Gastrocnemius medialis (tissue), 4 donors: ENCODE measurements at regions not wholly inside any gene's neighbourhood (a gene's known extent, or its start where the extent isn't known, plus 50 kb on each side); places are given as distances from the start of the nearest gene placed in this dataset.
"Not testable (repeated sequence)": the region's sequence is repeated elsewhere in the genome, so short reads cannot be mapped to it uniquely, and the experiment has no call there.

Experiments
- ATAC-seq, 2 donors: fragments of 150-250 bp; one replicate each; pipeline ENCODE4 v1.9.1; 2016
- DNase-seq, 2 donors: peaks; one replicate each; pipeline ENCODE4 v3.0.0-alpha.2; 2019
- H3K27ac ChIP-seq, 4 donors: fragments of 200-600 bp; sonication (generic); 1 replicate in 1 of 4; 2 replicates in 3 of 4; pipeline ENCODE4 v1.5.1; 2016 to 2018; ENCODE audit warnings: mild to moderate bottlenecking in 2 of 4, moderate library complexity in 1 of 4
- H3K27me3 ChIP-seq, 3 donors: fragments of 200-600 bp; sonication (generic) in 2 of 3; 1 replicate in 1 of 3; 2 replicates in 2 of 3; pipeline versions ENCODE4 v1.5.1 to v1.6.0; 2016 to 2019; ENCODE audit warnings: mild to moderate bottlenecking in 1 of 3, moderate library complexity in 1 of 3
- H3K36me3 ChIP-seq, 2 donors: fragments of 200-600 bp; sonication (generic) in 1 of 2; one replicate each; pipeline ENCODE4 v1.5.1; 2017 to 2018
- H3K4me1 ChIP-seq, 2 donors: fragments of 200-600 bp; sonication (generic) in 1 of 2; one replicate each; pipeline ENCODE4 v1.5.1; 2016 to 2017; ENCODE audit warnings: mild to moderate bottlenecking in 2 of 2
- H3K4me3 ChIP-seq, 4 donors: fragments of 200-600 bp; sonication (generic) in 3 of 4; 1 replicate in 1 of 4; 2 replicates in 3 of 4; pipeline ENCODE4 v1.5.1; 2016 to 2019; ENCODE audit warnings: mild to moderate bottlenecking in 2 of 4
- H3K9me3 ChIP-seq, 3 donors: fragments of 200-600 bp; sonication (generic) in 2 of 3; 1 replicate in 1 of 3; 2 replicates in 2 of 3; pipeline ENCODE4 v1.5.1; 2016 to 2019
- POLR2A ChIP-seq, 2 donors: fragments of 450-650 bp; IDR thresholded peaks; one replicate each; pipeline ENCODE4 v1.6.1; 2017; ENCODE audit warnings: antibody characterized with exemption in 2 of 2, mild to moderate bottlenecking in 2 of 2, moderate library complexity in 2 of 2
- in situ Hi-C, 4 donors: fragments of 200-750 bp; cut with MboI; loops; one replicate each; pipeline versions ENCODE4 v1.15.0 to v1.8.0; 2017; ENCODE audit warnings: low sequenced_read_pairs in 4 of 4
- intact Hi-C: fragments of 100-400 bp; cut with DNase I; formaldehyde crosslinking; loops from one replicate; pipeline ENCODE4 v1.15.1; 2023; ENCODE audit warnings: low total_unique reads
- TF ChIP-seq, protein P1 (sequence below), 5 experiments: fragments of 450-650 bp in 3 of 5; fragments of 200-600 bp in 2 of 5; sonication (generic) in 2 of 5; IDR thresholded peaks in 4 of 5; conservative IDR thresholded peaks in 1 of 5; 1 replicate in 4 of 5; 2 replicates in 1 of 5; pipeline ENCODE4 v1.5.1; 2016 to 2019; ENCODE audit warnings: antibody characterized with exemption in 5 of 5, mild to moderate bottlenecking in 3 of 5, moderate library complexity in 3 of 5

DNA sequence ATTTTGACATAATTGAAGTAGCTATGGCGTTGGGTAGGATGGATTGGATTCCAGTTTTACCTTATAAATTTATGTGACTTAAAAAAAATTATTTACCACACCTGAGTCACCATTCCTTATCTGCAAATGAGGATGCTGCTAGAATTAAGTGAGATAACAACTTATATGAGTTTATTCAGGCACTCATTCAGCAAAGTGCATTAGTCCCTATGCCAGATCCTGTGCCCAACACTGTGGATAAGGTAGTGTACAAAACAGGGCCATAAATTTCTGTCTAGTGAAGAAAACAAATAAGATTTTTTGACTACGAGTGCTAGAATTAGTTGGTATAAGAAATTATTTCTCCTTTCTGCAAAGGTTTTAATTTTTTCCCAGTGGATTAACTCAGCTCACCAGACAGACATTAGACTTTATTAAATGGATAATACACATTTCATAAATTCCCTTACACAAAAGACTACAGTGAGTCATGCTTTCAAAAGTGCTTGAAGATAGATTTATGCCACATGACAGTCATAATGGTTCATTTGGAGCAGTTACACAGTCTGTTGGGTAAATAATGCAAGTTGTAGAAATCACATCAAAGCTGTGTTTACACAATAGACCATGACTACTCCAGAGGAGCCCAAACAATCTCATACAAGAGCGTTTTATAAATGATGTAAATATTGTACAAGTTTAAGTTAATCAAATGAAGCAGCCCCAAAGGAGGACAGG is 129.9 kb upstream of the TGFBR2 start:
- Histone ChIP-seq H3K36me3 (no peaks in the 10 kb centered on the region), H3K9me3 (no peaks in the 10 kb centered on the region), H3K27ac (no peak overlapping the region), H3K4me1 (peaks cover 0 to 8% of the 10 kb centered on the region in 2 donors), H3K4me3 (no peak overlapping the region), H3K27me3 (no peaks in the 10 kb centered on the region)
- in situ Hi-C loops (no loop called here), intact Hi-C loops (loop anchor here (10.0 kb wide), 1 partner anchor 172 kb away; no protein-coding TSS in a partner anchor)
- DNase-seq (no peak), ATAC-seq (no peak)
- no peak for TF ChIP-seq POLR2A (IDR thresholded peaks at IDR 0.05)
- TF ChIP-seq, protein P1, sequence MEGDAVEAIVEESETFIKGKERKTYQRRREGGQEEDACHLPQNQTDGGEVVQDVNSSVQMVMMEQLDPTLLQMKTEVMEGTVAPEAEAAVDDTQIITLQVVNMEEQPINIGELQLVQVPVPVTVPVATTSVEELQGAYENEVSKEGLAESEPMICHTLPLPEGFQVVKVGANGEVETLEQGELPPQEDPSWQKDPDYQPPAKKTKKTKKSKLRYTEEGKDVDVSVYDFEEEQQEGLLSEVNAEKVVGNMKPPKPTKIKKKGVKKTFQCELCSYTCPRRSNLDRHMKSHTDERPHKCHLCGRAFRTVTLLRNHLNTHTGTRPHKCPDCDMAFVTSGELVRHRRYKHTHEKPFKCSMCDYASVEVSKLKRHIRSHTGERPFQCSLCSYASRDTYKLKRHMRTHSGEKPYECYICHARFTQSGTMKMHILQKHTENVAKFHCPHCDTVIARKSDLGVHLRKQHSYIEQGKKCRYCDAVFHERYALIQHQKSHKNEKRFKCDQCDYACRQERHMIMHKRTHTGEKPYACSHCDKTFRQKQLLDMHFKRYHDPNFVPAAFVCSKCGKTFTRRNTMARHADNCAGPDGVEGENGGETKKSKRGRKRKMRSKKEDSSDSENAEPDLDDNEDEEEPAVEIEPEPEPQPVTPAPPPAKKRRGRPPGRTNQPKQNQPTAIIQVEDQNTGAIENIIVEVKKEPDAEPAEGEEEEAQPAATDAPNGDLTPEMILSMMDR (IDR thresholded peaks at IDR 0.05 in 4 of 5, conservative IDR thresholded peaks at IDR 0.05 in 1 of 5), result no peak

DNA sequence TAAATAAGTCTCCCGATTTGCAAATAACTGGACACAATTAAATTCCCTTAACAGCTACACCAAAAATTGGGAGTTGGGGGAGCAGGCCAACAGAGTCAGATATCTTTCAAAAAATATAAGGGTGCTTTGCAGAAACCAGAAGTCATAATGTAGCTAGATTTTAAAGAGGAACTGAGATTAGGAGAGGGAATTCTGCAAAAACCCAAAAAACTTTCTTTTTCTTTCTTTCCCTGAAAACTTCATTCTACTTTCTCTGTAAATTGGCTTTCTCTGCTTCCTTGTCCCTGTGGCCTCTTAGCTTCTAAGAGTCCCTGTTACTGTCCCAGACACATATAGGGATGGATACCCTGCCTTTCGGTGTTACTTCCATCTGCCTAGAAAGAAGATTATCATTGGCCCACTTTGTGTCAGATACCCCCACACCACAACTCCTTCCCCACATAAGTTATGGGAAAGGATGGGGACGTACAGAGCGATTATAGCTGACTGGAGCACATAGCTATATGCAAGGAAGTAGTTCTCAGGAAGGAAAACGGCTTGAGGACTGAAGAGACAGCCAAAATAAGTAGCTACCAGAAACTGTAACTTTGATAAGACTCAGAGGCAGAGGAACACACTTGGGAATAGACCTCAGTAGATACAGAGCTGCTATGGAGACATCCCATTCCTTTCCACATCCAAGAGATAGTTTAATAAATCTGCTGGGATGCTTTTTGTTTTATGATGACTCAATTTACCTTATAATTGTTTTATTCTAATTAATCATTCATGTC is 129.1 kb upstream of the TGFBR2 start:
- TF ChIP-seq POLR2A (IDR thresholded peaks at IDR 0.05), result no peak
- TF ChIP-seq, protein P1 (IDR thresholded peaks at IDR 0.05 in 4 of 5, conservative IDR thresholded peaks at IDR 0.05 in 1 of 5), result no peak
- H3K36me3 ChIP-seq, result no peaks in the 10 kb centered on the region
- no peak overlapping the region for H3K27ac ChIP-seq
- in situ Hi-C loops (no loop called here), intact Hi-C loops (loop anchor here (10.0 kb wide), 1 partner anchor 173 kb away; no protein-coding TSS in a partner anchor)
- H3K4me1 ChIP-seq, result peaks cover 0 to 8% of the 10 kb centered on the region in 2 donors
- H3K27me3 ChIP-seq, result no peaks in the 10 kb centered on the region
- DNase-seq, result no peak
- no peak for ATAC-seq
- no peak overlapping the region for H3K4me3 ChIP-seq
- H3K9me3 ChIP-seq, result no peaks in the 10 kb centered on the region

DNA sequence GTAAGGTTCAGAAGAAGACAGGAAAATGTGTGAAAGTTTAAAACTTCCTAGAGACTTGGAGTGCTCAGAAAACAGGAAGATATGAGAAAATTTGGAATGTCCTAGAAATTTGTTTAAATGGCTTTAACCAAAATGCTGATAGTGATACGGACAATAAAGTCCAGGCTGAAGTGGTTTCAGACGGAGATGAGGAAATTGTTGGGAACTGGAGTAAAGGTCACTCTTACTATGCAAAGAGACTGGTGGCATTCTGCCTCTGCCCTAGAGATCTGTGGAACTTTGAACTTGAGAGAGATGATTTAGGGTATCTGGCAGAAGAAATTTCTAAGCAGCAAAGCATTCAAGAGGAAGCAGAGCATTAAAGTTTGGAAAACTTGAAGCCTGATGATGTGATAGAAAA is 126.7 kb upstream of the TGFBR2 start:
- not testable (repeated sequence) for H3K4me1 ChIP-seq, ATAC-seq

DNA sequence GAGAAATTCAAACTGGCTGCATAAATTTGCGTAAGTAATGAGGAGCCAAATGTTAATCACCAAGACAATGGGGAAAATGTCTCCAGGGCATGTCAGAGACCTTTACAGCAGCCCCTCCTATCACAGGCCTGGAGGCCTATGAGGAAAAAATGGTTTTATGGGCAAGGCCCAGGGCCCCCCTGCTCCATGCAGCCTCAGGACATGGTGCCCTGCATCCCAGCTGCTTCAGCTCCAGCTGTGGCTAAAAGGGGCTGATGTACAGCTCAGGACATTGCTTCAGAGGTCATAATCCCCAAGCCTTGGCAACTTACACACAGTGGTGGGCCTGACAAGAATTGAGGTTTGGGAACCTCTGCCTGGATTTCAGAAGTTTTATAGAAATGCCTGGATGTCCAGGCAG is 126.2 kb upstream of the TGFBR2 start:
- H3K4me3 ChIP-seq, intact Hi-C loops, H3K27ac ChIP-seq, DNase-seq, H3K27me3 ChIP-seq, H3K4me1 ChIP-seq, H3K36me3 ChIP-seq, ATAC-seq, H3K9me3 ChIP-seq, in situ Hi-C loops: not testable (repeated sequence)

More for the DNA sequence above, 126.7 kb upstream of the TGFBR2 start:
- H3K4me3 ChIP-seq, DNase-seq, H3K9me3 ChIP-seq, H3K36me3 ChIP-seq, in situ Hi-C loops, H3K27me3 ChIP-seq: not testable (repeated sequence)
- H3K27ac ChIP-seq, result peak overlapping the region in 1 of 4 donors; percentile 32
- intact Hi-C loops, result loop anchor here (10.0 kb wide), 1 partner anchor 175 kb away; no protein-coding TSS in a partner anchor

DNA sequence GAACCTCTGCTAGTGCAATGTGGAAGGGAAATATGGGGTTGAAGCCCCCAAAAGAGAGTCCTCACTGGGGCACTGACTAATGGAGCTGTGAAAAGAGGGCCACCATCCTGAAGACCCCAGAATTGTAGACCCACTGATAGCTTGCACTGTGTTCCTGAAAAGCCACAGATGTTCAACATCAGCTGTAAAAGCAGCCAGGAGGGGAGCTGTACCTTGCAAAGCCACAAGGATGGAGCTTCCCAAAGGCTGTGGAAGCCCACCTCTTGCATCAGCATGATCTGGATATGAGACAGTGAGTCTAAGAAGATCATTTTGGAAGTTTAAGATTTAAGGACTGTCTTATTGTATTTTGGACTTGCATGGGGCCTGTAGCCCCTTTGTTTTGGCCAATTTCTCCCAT is 125.8 kb upstream of the TGFBR2 start:
- no peak overlapping the region for H3K4me3 ChIP-seq
- in situ Hi-C loops, result no loop called here
- TF ChIP-seq, protein P1 (IDR thresholded peaks at IDR 0.05 in 4 of 5, conservative IDR thresholded peaks at IDR 0.05 in 1 of 5), result no peak
- no peak for TF ChIP-seq POLR2A (IDR thresholded peaks at IDR 0.05)
- no peak overlapping the region for H3K27ac ChIP-seq
- H3K27me3 ChIP-seq, result no peaks in the 10 kb centered on the region
- no peaks in the 10 kb centered on the region for H3K36me3 ChIP-seq
- intact Hi-C loops, result no loop called here
- H3K9me3 ChIP-seq, result no peaks in the 10 kb centered on the region
- ATAC-seq (no peak), DNase-seq (no peak)
- H3K4me1 ChIP-seq, result peaks cover 0 to 3% of the 10 kb centered on the region in 2 donors
